ENCODE measurements at regions not wholly inside any gene's neighbourhood (a gene's known extent, or its start where the extent isn't known, plus 50 kb on each side); places are given as distances from the start of the nearest gene placed in this dataset.
"Not testable (repeated sequence)": the region's sequence is repeated elsewhere in the genome, so short reads cannot be mapped to it uniquely, and the experiment has no call there.

- H3K36me3 ChIP-seq (ENCODE audit: control insufficient read depth, insufficient read depth, low read length): no peaks in the 10 kb centered on the region
- H3K4me3 ChIP-seq (ENCODE audit: low read depth, low read length): no peak overlapping the region
- no peaks in the 10 kb centered on the region for H3K27me3 ChIP-seq (ENCODE audit: control insufficient read depth, insufficient read depth, low read length)
- H3K9me3 ChIP-seq (ENCODE audit: control insufficient read depth, insufficient read depth, low read length): no peaks in the 10 kb centered on the region
- no peak overlapping the region for H3K9ac ChIP-seq (ENCODE audit: low read depth, low read length)
- no peaks in the 10 kb centered on the region for H3K4me1 ChIP-seq (ENCODE audit: control insufficient read depth, insufficient read depth, low read length)
Measured at GRCh38 chr2:13218205-13218604, 501.5 kb downstream of the TRIB2 start.

GRCh38 chr2:13227578-13227977, 510.8 kb downstream of the TRIB2 start:
- Histone ChIP-seq H3K27me3 (ENCODE audit: control insufficient read depth, insufficient read depth, low read length) (no peaks in the 10 kb centered on the region), H3K36me3 (ENCODE audit: control insufficient read depth, insufficient read depth, low read length) (no peaks in the 10 kb centered on the region), H3K9me3 (ENCODE audit: control insufficient read depth, insufficient read depth, low read length) (no peaks in the 10 kb centered on the region), H3K4me3 (ENCODE audit: low read depth, low read length) (no peak overlapping the region), H3K4me1 (ENCODE audit: control insufficient read depth, insufficient read depth, low read length) (peaks cover 3% of the 10 kb centered on the region), H3K9ac (ENCODE audit: low read depth, low read length) (no peak overlapping the region)

- H3K9ac ChIP-seq (ENCODE audit: low read depth, low read length): no peak overlapping the region
- H3K36me3 ChIP-seq (ENCODE audit: control insufficient read depth, insufficient read depth, low read length): no peaks in the 10 kb centered on the region
- H3K27me3 ChIP-seq (ENCODE audit: control insufficient read depth, insufficient read depth, low read length): no peaks in the 10 kb centered on the region
- H3K4me3 ChIP-seq (ENCODE audit: low read depth, low read length): no peak overlapping the region
- H3K4me1 ChIP-seq (ENCODE audit: control insufficient read depth, insufficient read depth, low read length): peaks cover 3% of the 10 kb centered on the region
- no peaks in the 10 kb centered on the region for H3K9me3 ChIP-seq (ENCODE audit: control insufficient read depth, insufficient read depth, low read length)
Measured at GRCh38 chr2:13230221-13230620, 513.5 kb downstream of the TRIB2 start.

GRCh38 chr2:13240061-13240460, 523.3 kb downstream of the TRIB2 start:
- no peaks in the 10 kb centered on the region for H3K36me3 ChIP-seq (ENCODE audit: control insufficient read depth, insufficient read depth, low read length)
- no peak overlapping the region for H3K4me3 ChIP-seq (ENCODE audit: low read depth, low read length)
- no peaks in the 10 kb centered on the region for H3K27me3 ChIP-seq (ENCODE audit: control insufficient read depth, insufficient read depth, low read length)
- no peak overlapping the region for H3K9ac ChIP-seq (ENCODE audit: low read depth, low read length)
- H3K4me1 ChIP-seq (ENCODE audit: control insufficient read depth, insufficient read depth, low read length): no peaks in the 10 kb centered on the region
- no peaks in the 10 kb centered on the region for H3K9me3 ChIP-seq (ENCODE audit: control insufficient read depth, insufficient read depth, low read length)

GRCh38 chr2:13240789-13241487, 524.2 kb downstream of the TRIB2 start:
- Histone ChIP-seq H3K27me3 (ENCODE audit: control insufficient read depth, insufficient read depth, low read length) (no peaks in the 10 kb centered on the region), H3K36me3 (ENCODE audit: control insufficient read depth, insufficient read depth, low read length) (no peaks in the 10 kb centered on the region), H3K9ac (ENCODE audit: low read depth, low read length) (no peak overlapping the region), H3K9me3 (ENCODE audit: control insufficient read depth, insufficient read depth, low read length) (no peaks in the 10 kb centered on the region), H3K4me1 (ENCODE audit: control insufficient read depth, insufficient read depth, low read length) (no peaks in the 10 kb centered on the region), H3K4me3 (ENCODE audit: low read depth, low read length) (no peak overlapping the region)

GRCh38 chr2:13252615-13253014, 535.9 kb downstream of the TRIB2 start:
- Histone ChIP-seq H3K9ac (ENCODE audit: low read depth, low read length) (no peak overlapping the region), H3K36me3 (ENCODE audit: control insufficient read depth, insufficient read depth, low read length) (no peaks in the 10 kb centered on the region), H3K9me3 (ENCODE audit: control insufficient read depth, insufficient read depth, low read length) (no peaks in the 10 kb centered on the region), H3K4me3 (ENCODE audit: low read depth, low read length) (no peak overlapping the region), H3K4me1 (ENCODE audit: control insufficient read depth, insufficient read depth, low read length) (no peaks in the 10 kb centered on the region), H3K27me3 (ENCODE audit: control insufficient read depth, insufficient read depth, low read length) (no peaks in the 10 kb centered on the region)

- no peak overlapping the region for H3K4me3 ChIP-seq (ENCODE audit: low read depth, low read length)
Measured at GRCh38 chr2:13255485-13255884, 538.7 kb downstream of the TRIB2 start.

GRCh38 chr2:13260402-13260801, 543.7 kb downstream of the TRIB2 start:
- Histone ChIP-seq H3K4me1 (ENCODE audit: control insufficient read depth, insufficient read depth, low read length) (no peaks in the 10 kb centered on the region), H3K9ac (ENCODE audit: low read depth, low read length) (no peak overlapping the region), H3K9me3 (ENCODE audit: control insufficient read depth, insufficient read depth, low read length) (no peaks in the 10 kb centered on the region), H3K4me3 (ENCODE audit: low read depth, low read length) (no peak overlapping the region), H3K36me3 (ENCODE audit: control insufficient read depth, insufficient read depth, low read length) (no peaks in the 10 kb centered on the region), H3K27me3 (ENCODE audit: control insufficient read depth, insufficient read depth, low read length) (no peaks in the 10 kb centered on the region)

More at GRCh38 chr2:13255485-13255884, 538.7 kb downstream of the TRIB2 start:
- Histone ChIP-seq H3K27me3 (ENCODE audit: control insufficient read depth, insufficient read depth, low read length) (no peaks in the 10 kb centered on the region), H3K9ac (ENCODE audit: low read depth, low read length) (no peak overlapping the region), H3K9me3 (ENCODE audit: control insufficient read depth, insufficient read depth, low read length) (no peaks in the 10 kb centered on the region), H3K36me3 (ENCODE audit: control insufficient read depth, insufficient read depth, low read length) (no peaks in the 10 kb centered on the region), H3K4me1 (ENCODE audit: control insufficient read depth, insufficient read depth, low read length) (no peaks in the 10 kb centered on the region)

- H3K9me3 ChIP-seq (ENCODE audit: control insufficient read depth, insufficient read depth, low read length): no peaks in the 10 kb centered on the region
- no peaks in the 10 kb centered on the region for H3K36me3 ChIP-seq (ENCODE audit: control insufficient read depth, insufficient read depth, low read length)
- H3K9ac ChIP-seq (ENCODE audit: low read depth, low read length): no peak overlapping the region
- no peaks in the 10 kb centered on the region for H3K4me1 ChIP-seq (ENCODE audit: control insufficient read depth, insufficient read depth, low read length)
- no peak overlapping the region for H3K4me3 ChIP-seq (ENCODE audit: low read depth, low read length)
- no peaks in the 10 kb centered on the region for H3K27me3 ChIP-seq (ENCODE audit: control insufficient read depth, insufficient read depth, low read length)
Measured at GRCh38 chr2:13266166-13266565, 549.4 kb downstream of the TRIB2 start.

- H3K9me3 ChIP-seq (ENCODE audit: control insufficient read depth, insufficient read depth, low read length): no peaks in the 10 kb centered on the region
Measured at GRCh38 chr2:13284688-13285087, 568.0 kb downstream of the TRIB2 start.

GRCh38 chr2:13289310-13289709, 572.6 kb downstream of the TRIB2 start:
- Histone ChIP-seq H3K4me3 (ENCODE audit: low read depth, low read length) (no peak overlapping the region), H3K27me3 (ENCODE audit: control insufficient read depth, insufficient read depth, low read length) (no peaks in the 10 kb centered on the region), H3K9me3 (ENCODE audit: control insufficient read depth, insufficient read depth, low read length) (no peaks in the 10 kb centered on the region), H3K36me3 (ENCODE audit: control insufficient read depth, insufficient read depth, low read length) (no peaks in the 10 kb centered on the region), H3K4me1 (ENCODE audit: control insufficient read depth, insufficient read depth, low read length) (no peaks in the 10 kb centered on the region), H3K9ac (ENCODE audit: low read depth, low read length) (no peak overlapping the region)

More at GRCh38 chr2:13284688-13285087, 568.0 kb downstream of the TRIB2 start:
- no peaks in the 10 kb centered on the region for H3K36me3 ChIP-seq (ENCODE audit: control insufficient read depth, insufficient read depth, low read length)
- no peaks in the 10 kb centered on the region for H3K27me3 ChIP-seq (ENCODE audit: control insufficient read depth, insufficient read depth, low read length)
- no peaks in the 10 kb centered on the region for H3K4me1 ChIP-seq (ENCODE audit: control insufficient read depth, insufficient read depth, low read length)
- no peak overlapping the region for H3K9ac ChIP-seq (ENCODE audit: low read depth, low read length)
- H3K4me3 ChIP-seq (ENCODE audit: low read depth, low read length): no peak overlapping the region

GRCh38 chr2:13308478-13308805, 591.7 kb downstream of the TRIB2 start:
- not testable (repeated sequence) for H3K27me3 ChIP-seq (ENCODE audit: control insufficient read depth, insufficient read depth, low read length); H3K9ac ChIP-seq (ENCODE audit: low read depth, low read length); H3K4me1 ChIP-seq (ENCODE audit: control insufficient read depth, insufficient read depth, low read length); H3K36me3 ChIP-seq (ENCODE audit: control insufficient read depth, insufficient read depth, low read length); H3K9me3 ChIP-seq (ENCODE audit: control insufficient read depth, insufficient read depth, low read length); H3K4me3 ChIP-seq (ENCODE audit: low read depth, low read length)
